Pancreas (tissue), 10 donors: ENCODE measurements at regions not wholly inside any gene's neighbourhood (a gene's known extent, or its start where the extent isn't known, plus 50 kb on each side); places are given as distances from the start of the nearest gene placed in this dataset.

ENCODE experiments used
- ATAC-seq, 4 donors: fragments of 200-7000 bp; cut with Tn5 transposase; one replicate each; pipeline versions ENCODE4 v1.8.0 to v1.9.1; 2020; ENCODE audit warnings: mild to moderate bottlenecking in 4 of 4, moderate library complexity in 4 of 4
- DNase-seq, 6 donors: peaks; one replicate each; pipeline ENCODE4 v3.0.0-alpha.2; 2020
- FAIRE-seq: peaks from 2 replicates; lab custom pipeline; 2012; peaks lifted over from hg19 to GRCh38; lab: Jason Lieb, UNC
- H3K27ac ChIP-seq, 4 donors: fragments of 200-600 bp; sonication (generic); 1 replicate in 3 of 4; 2 replicates in 1 of 4; pipeline versions ENCODE4 v1.5.0 to v1.8.0; 2020
- H3K27me3 ChIP-seq, 4 donors: fragments of 200-600 bp; one replicate each; pipeline ENCODE4 v1.8.0; 2021
- H3K36me3 ChIP-seq, 3 donors: fragments of 200-600 bp; sonication (generic) in 1 of 3; one replicate each; pipeline versions ENCODE4 v1.5.0 to v1.8.0; 2020 to 2021
- H3K4me1 ChIP-seq, 3 donors: fragments of 200-600 bp; one replicate each; pipeline ENCODE4 v1.8.0; 2021
- H3K4me3 ChIP-seq, 4 donors: fragments of 200-600 bp; sonication (generic) in 2 of 4; one replicate each; pipeline versions ENCODE4 v1.5.0 to v1.8.0; 2020 to 2021
- H3K9me3 ChIP-seq, 4 donors: fragments of 200-600 bp; one replicate each; pipeline ENCODE4 v1.8.0; 2021
- CTCF ChIP-seq, 4 donors: fragments of 200-600 bp; sonication (generic) in 3 of 4; IDR thresholded peaks; one replicate each; pipeline versions ENCODE4 v1.5.0 to v1.8.0; 2021; ENCODE audit warnings: antibody characterized with exemption in 4 of 4
- WGBS, 2 donors: extraction: QIAGEN DNeasy Blood & Tissue Kit; methylation state at CpG; one replicate each; pipeline ENCODE4 v1.1.7; 2013; 5-methylcytosine and 5-hydroxymethylcytosine counted together
- intact Hi-C, 3 donors: fragments of 100-400 bp; cut with DNase I; formaldehyde crosslinking; loops; one replicate each; pipeline versions ENCODE4 v1.11.1 to v1.14.2; 2022
- donor health status: healthy with polysubstance abuse.
- donor health status: DM: no; HTN: no; CAD: no; lungs with moderate emphysema.
- donor health status: DM: no; HTN: no; CAD: no.
- donor health status: control.
- donor health status: control.
- donor health status: Bipolar disorder and iron deficiency.
- donor health status: DM: yes; HTN: yes; CAD: no.
- donor health status: DM: no; HTN: no; CAD: no.
- donor health status: DM: no; HTN: no; CAD: no.
- donor health status: DM: yes; HTN: yes; CAD: no.

- Histone ChIP-seq H3K4me1 (no peaks in the 10 kb centered on the region), H3K27me3 (no peaks in the 10 kb centered on the region), H3K27ac (no peak overlapping the region), H3K36me3 (no peaks in the 10 kb centered on the region), H3K9me3 (no peaks in the 10 kb centered on the region), H3K4me3 (no peak overlapping the region)
- ATAC-seq (peak in 2 of 4 donors; percentile 39 to 45), FAIRE-seq (no peak), DNase-seq (no peak)
- TF ChIP-seq CTCF (IDR thresholded peaks at IDR 0.05): no peak
- WGBS, 2 donors: 79 to 84% methylated on average over 8 of the region's 8 CpGs
- intact Hi-C loops: loop anchor here in 1 of 3 donors (10.0 kb wide), 1 partner anchor 149 kb away; the partner anchor contains the start of gene NCK2
Observed at GRCh38 chr2:105595536-105595935, 149.2 kb upstream of the NCK2 start.

- no peak overlapping the region for H3K4me3 ChIP-seq
- ATAC-seq (no peak), DNase-seq (no peak), FAIRE-seq (no peak)
- H3K27ac ChIP-seq: peak overlapping the region in 2 of 4 donors; percentile 66 to 75
- H3K9me3 ChIP-seq: no peaks in the 10 kb centered on the region
- 81 to 93% methylated on average over 11 of the region's 11 CpGs for WGBS, 2 donors
- H3K27me3 ChIP-seq: no peaks in the 10 kb centered on the region
- no peak for TF ChIP-seq CTCF (IDR thresholded peaks at IDR 0.05)
- no peaks in the 10 kb centered on the region for H3K4me1 ChIP-seq
- H3K36me3 ChIP-seq: no peaks in the 10 kb centered on the region
- intact Hi-C loops: loop anchor here in 1 of 3 donors (10.0 kb wide), 1 partner anchor 151 kb away; the partner anchor contains the start of gene NCK2
Observed at GRCh38 chr2:105593221-105593967, 151.3 kb upstream of the NCK2 start.

- H3K27me3 ChIP-seq: no peaks in the 10 kb centered on the region
- peak in 3 of 6 donors; percentile 40 to 43 (median 41) for DNase-seq
- no peak overlapping the region for H3K4me3 ChIP-seq
- H3K4me1 ChIP-seq: no peaks in the 10 kb centered on the region
- H3K9me3 ChIP-seq: no peaks in the 10 kb centered on the region
- TF ChIP-seq CTCF (IDR thresholded peaks at IDR 0.05): no peak
- peak overlapping the region; percentile 13 to 75 (median 66) for H3K27ac ChIP-seq
- ATAC-seq: peak; percentile 78 to 88 (median 82)
- no peaks in the 10 kb centered on the region for H3K36me3 ChIP-seq
- FAIRE-seq: no peak
- WGBS, 2 donors: 52 to 58% methylated on average over 6 of the region's 6 CpGs
- intact Hi-C loops: loop anchor here in 1 of 3 donors (10.0 kb wide), 1 partner anchor 153 kb away; the partner anchor contains the start of gene NCK2
Observed at GRCh38 chr2:105592288-105592687, 152.4 kb upstream of the NCK2 start.

- ATAC-seq: peak in 2 of 4 donors; percentile 40 to 54
- no peaks in the 10 kb centered on the region for H3K27me3 ChIP-seq
- DNase-seq: no peak
- intact Hi-C loops: loop anchor here in 1 of 3 donors (10.0 kb wide), 1 partner anchor 154 kb away; the partner anchor contains the start of gene NCK2
- TF ChIP-seq CTCF (IDR thresholded peaks at IDR 0.05): no peak
- H3K9me3 ChIP-seq: no peaks in the 10 kb centered on the region
- no peaks in the 10 kb centered on the region for H3K4me1 ChIP-seq
- no peaks in the 10 kb centered on the region for H3K36me3 ChIP-seq
- WGBS, 2 donors: 59 to 61% methylated on average over 8 of the region's 8 CpGs
- FAIRE-seq: no peak
- peak overlapping the region in 3 of 4 donors; percentile 17 to 75 (median 43) for H3K27ac ChIP-seq
- H3K4me3 ChIP-seq: no peak overlapping the region
Observed at GRCh38 chr2:105590780-105591660, 153.7 kb upstream of the NCK2 start.
